ENCODE measurements at regions not wholly inside any gene's neighbourhood (a gene's known extent, or its start where the extent isn't known, plus 50 kb on each side); places are given as distances from the start of the nearest gene placed in this dataset.
"Not testable (repeated sequence)": the region's sequence is repeated elsewhere in the genome, so short reads cannot be mapped to it uniquely, and the experiment has no call there.

GRCh38 chr16:86277221-86277620 lies 233.1 kb upstream of the FOXF1 start:
- H3K4me3 ChIP-seq (ENCODE audit: low read length in 2 of 2) = no peak overlapping the region
- peaks cover 0 to 14% (median 5%) of the 10 kb centered on the region in 3 experiments for H3K27me3 ChIP-seq (ENCODE audit: control insufficient read depth in 3 of 3, insufficient read depth in 3 of 3, low read depth in 1 of 3, low read length in 3 of 3)
- DNase-seq (ENCODE audit: low spot score) = no peak
- no CpG with 5 or more reads among the region's 3 CpGs for WGBS, 2 donors (ENCODE audit: extremely low coverage in 2 of 2, insufficient read length in 2 of 2, insufficient replicate concordance in 1 of 2)
- H3K4me2 ChIP-seq (ENCODE audit: insufficient read depth, low read length, poor library complexity, severe bottlenecking) = no peak overlapping the region
- no peak overlapping the region for H2BK120ac ChIP-seq (ENCODE audit: low read depth, low read length)
- H3K9me3 ChIP-seq (replicated peaks in 1 of 2; ENCODE audit: control insufficient read depth in 2 of 2, insufficient read depth in 1 of 2, low read depth in 1 of 2, low read length in 2 of 2) = no peaks in the 10 kb centered on the region
- no peak overlapping the region for H2AFZ ChIP-seq (ENCODE audit: low read length)
- no peaks in the 10 kb centered on the region for H3K4me1 ChIP-seq (ENCODE audit: control insufficient read depth in 2 of 2, insufficient read depth in 1 of 2, low read depth in 1 of 2, low read length in 2 of 2)
- H2BK5ac ChIP-seq (ENCODE audit: low read length) = no peak overlapping the region
- no peak overlapping the region for H4K91ac ChIP-seq (ENCODE audit: low read depth, low read length, poor library complexity)
- H4K8ac ChIP-seq (ENCODE audit: low read depth, low read length) = no peak overlapping the region
- H2BK15ac ChIP-seq (ENCODE audit: low read length) = no peak overlapping the region
- H3K27ac ChIP-seq (replicated peaks; ENCODE audit: low read length) = no peak overlapping the region
- no peak overlapping the region for H3K9ac ChIP-seq (ENCODE audit: low read depth, low read length, poor library complexity)
- no peaks in the 10 kb centered on the region for H3K36me3 ChIP-seq (replicated peaks in 1 of 2; ENCODE audit: control insufficient read depth in 2 of 2, insufficient read depth in 2 of 2, low read length in 2 of 2)
- no peaks in the 10 kb centered on the region for H3K79me1 ChIP-seq (ENCODE audit: low read depth, low read length)
- H3K18ac ChIP-seq (ENCODE audit: low read length) = no peak overlapping the region
- H2BK12ac ChIP-seq (ENCODE audit: low read length) = no peak overlapping the region
- no peak overlapping the region for H3K14ac ChIP-seq (ENCODE audit: low read length)
- no peak overlapping the region for H3K4ac ChIP-seq (ENCODE audit: low read length)
- H3K23ac ChIP-seq (ENCODE audit: low read depth, low read length, poor library complexity) = no peak overlapping the region
- no peak overlapping the region for H2AK5ac ChIP-seq (ENCODE audit: low read depth, low read length)

- H3K9me3 ChIP-seq (replicated peaks in 1 of 2; ENCODE audit: control insufficient read depth in 2 of 2, insufficient read depth in 1 of 2, low read depth in 1 of 2, low read length in 2 of 2); DNase-seq (ENCODE audit: low spot score); H2BK120ac ChIP-seq (ENCODE audit: low read depth, low read length); H3K23ac ChIP-seq (ENCODE audit: low read depth, low read length, poor library complexity); H3K36me3 ChIP-seq (replicated peaks in 1 of 2; ENCODE audit: control insufficient read depth in 2 of 2, insufficient read depth in 2 of 2, low read length in 2 of 2); H2BK12ac ChIP-seq (ENCODE audit: low read length); H4K91ac ChIP-seq (ENCODE audit: low read depth, low read length, poor library complexity); H2BK15ac ChIP-seq (ENCODE audit: low read length); H3K27ac ChIP-seq (replicated peaks; ENCODE audit: low read length); H3K79me1 ChIP-seq (ENCODE audit: low read depth, low read length); H3K9ac ChIP-seq (ENCODE audit: low read depth, low read length, poor library complexity); H4K8ac ChIP-seq (ENCODE audit: low read depth, low read length); H3K4ac ChIP-seq (ENCODE audit: low read length); H3K14ac ChIP-seq (ENCODE audit: low read length); H2AFZ ChIP-seq (ENCODE audit: low read length); H2BK5ac ChIP-seq (ENCODE audit: low read length); H3K4me2 ChIP-seq (ENCODE audit: insufficient read depth, low read length, poor library complexity, severe bottlenecking); H2AK5ac ChIP-seq (ENCODE audit: low read depth, low read length); H3K4me1 ChIP-seq (ENCODE audit: control insufficient read depth in 2 of 2, insufficient read depth in 1 of 2, low read depth in 1 of 2, low read length in 2 of 2); H3K4me3 ChIP-seq (ENCODE audit: low read length in 2 of 2): not testable (repeated sequence)
- no CpG with 5 or more reads among the region's 4 CpGs for WGBS, 2 donors (ENCODE audit: extremely low coverage in 2 of 2, insufficient read length in 2 of 2, insufficient replicate concordance in 1 of 2)
- Histone ChIP-seq H3K27me3 (ENCODE audit: control insufficient read depth in 3 of 3, insufficient read depth in 3 of 3, low read depth in 1 of 3, low read length in 3 of 3) (peaks cover 0 to 20% (median 5%) of the 10 kb centered on the region in 3 experiments), H3K18ac (ENCODE audit: low read length) (peak overlapping the region; percentile 7)
These were observed 232.5 kb upstream of the FOXF1 start for GRCh38 chr16:86277859-86278258.

- Histone ChIP-seq H2AK5ac (ENCODE audit: low read depth, low read length) (no peak overlapping the region), H3K9me3 (replicated peaks in 1 of 2; ENCODE audit: control insufficient read depth in 2 of 2, insufficient read depth in 1 of 2, low read depth in 1 of 2, low read length in 2 of 2) (no peaks in the 10 kb centered on the region), H4K8ac (ENCODE audit: low read depth, low read length) (no peak overlapping the region), H2BK12ac (ENCODE audit: low read length) (no peak overlapping the region), H3K79me1 (ENCODE audit: low read depth, low read length) (no peaks in the 10 kb centered on the region), H3K27me3 (ENCODE audit: control insufficient read depth in 3 of 3, insufficient read depth in 3 of 3, low read depth in 1 of 3, low read length in 3 of 3) (peaks cover 11 to 51% (median 28%) of the 10 kb centered on the region in 3 experiments), H3K14ac (ENCODE audit: low read length) (no peak overlapping the region), H3K9ac (ENCODE audit: low read depth, low read length, poor library complexity) (no peak overlapping the region), H2BK5ac (ENCODE audit: low read length) (no peak overlapping the region), H2BK15ac (ENCODE audit: low read length) (no peak overlapping the region), H3K4ac (ENCODE audit: low read length) (no peak overlapping the region), H4K91ac (ENCODE audit: low read depth, low read length, poor library complexity) (no peak overlapping the region), H3K23ac (ENCODE audit: low read depth, low read length, poor library complexity) (peak overlapping the region; percentile 50), H3K36me3 (replicated peaks in 1 of 2; ENCODE audit: control insufficient read depth in 2 of 2, insufficient read depth in 2 of 2, low read length in 2 of 2) (no peaks in the 10 kb centered on the region), H3K27ac (replicated peaks; ENCODE audit: low read length) (no peak overlapping the region), H2BK120ac (ENCODE audit: low read depth, low read length) (no peak overlapping the region), H3K4me3 (ENCODE audit: low read length in 2 of 2) (no peak overlapping the region), H3K18ac (ENCODE audit: low read length) (no peak overlapping the region), H2AFZ (ENCODE audit: low read length) (no peak overlapping the region), H3K4me2 (ENCODE audit: insufficient read depth, low read length, poor library complexity, severe bottlenecking) (no peak overlapping the region), H3K4me1 (ENCODE audit: control insufficient read depth in 2 of 2, insufficient read depth in 1 of 2, low read depth in 1 of 2, low read length in 2 of 2) (no peaks in the 10 kb centered on the region)
- WGBS, 2 donors (ENCODE audit: extremely low coverage in 2 of 2, insufficient read length in 2 of 2, insufficient replicate concordance in 1 of 2) = no CpG with 5 or more reads among the region's 12 CpGs
- no peak for DNase-seq (ENCODE audit: low spot score)
These were observed 228.9 kb upstream of the FOXF1 start for GRCh38 chr16:86281421-86281820.

GRCh38 chr16:86283944-86284343 lies 226.4 kb upstream of the FOXF1 start:
- no peak overlapping the region for H3K18ac ChIP-seq (ENCODE audit: low read length)
- no peak overlapping the region for H2BK12ac ChIP-seq (ENCODE audit: low read length)
- H3K4me2 ChIP-seq (ENCODE audit: insufficient read depth, low read length, poor library complexity, severe bottlenecking) = no peak overlapping the region
- no peak overlapping the region for H2AK5ac ChIP-seq (ENCODE audit: low read depth, low read length)
- H3K27ac ChIP-seq (replicated peaks; ENCODE audit: low read length) = no peak overlapping the region
- H3K9me3 ChIP-seq (replicated peaks in 1 of 2; ENCODE audit: control insufficient read depth in 2 of 2, insufficient read depth in 1 of 2, low read depth in 1 of 2, low read length in 2 of 2) = peaks cover 0 to 2% of the 10 kb centered on the region in 2 donors
- H3K27me3 ChIP-seq (ENCODE audit: control insufficient read depth in 3 of 3, insufficient read depth in 3 of 3, low read depth in 1 of 3, low read length in 3 of 3) = peaks cover 31 to 73% (median 48%) of the 10 kb centered on the region in 3 experiments
- no peak overlapping the region for H3K9ac ChIP-seq (ENCODE audit: low read depth, low read length, poor library complexity)
- no peaks in the 10 kb centered on the region for H3K79me1 ChIP-seq (ENCODE audit: low read depth, low read length)
- H2BK15ac ChIP-seq (ENCODE audit: low read length) = no peak overlapping the region
- no peak overlapping the region for H2AFZ ChIP-seq (ENCODE audit: low read length)
- no peak overlapping the region for H3K23ac ChIP-seq (ENCODE audit: low read depth, low read length, poor library complexity)
- no peak overlapping the region for H3K14ac ChIP-seq (ENCODE audit: low read length)
- no CpG with 5 or more reads among the region's 5 CpGs for WGBS, 2 donors (ENCODE audit: extremely low coverage in 2 of 2, insufficient read length in 2 of 2, insufficient replicate concordance in 1 of 2)
- no peak overlapping the region for H3K4ac ChIP-seq (ENCODE audit: low read length)
- H2BK120ac ChIP-seq (ENCODE audit: low read depth, low read length) = no peak overlapping the region
- H2BK5ac ChIP-seq (ENCODE audit: low read length) = no peak overlapping the region
- no peak for DNase-seq (ENCODE audit: low spot score)
- no peak overlapping the region for H3K4me3 ChIP-seq (ENCODE audit: low read length in 2 of 2)
- no peak overlapping the region for H4K8ac ChIP-seq (ENCODE audit: low read depth, low read length)
- H3K36me3 ChIP-seq (replicated peaks in 1 of 2; ENCODE audit: control insufficient read depth in 2 of 2, insufficient read depth in 2 of 2, low read length in 2 of 2) = no peaks in the 10 kb centered on the region
- H3K4me1 ChIP-seq (ENCODE audit: control insufficient read depth in 2 of 2, insufficient read depth in 1 of 2, low read depth in 1 of 2, low read length in 2 of 2) = no peaks in the 10 kb centered on the region
- H4K91ac ChIP-seq (ENCODE audit: low read depth, low read length, poor library complexity) = no peak overlapping the region
